Left forelimb (tissue), 1 donor: ENCODE measurements at regions not wholly inside any gene's neighbourhood (a gene's known extent, or its start where the extent isn't known, plus 50 kb on each side); places are given as distances from the start of the nearest gene placed in this dataset.
"Not testable (repeated sequence)": the region's sequence is repeated elsewhere in the genome, so short reads cannot be mapped to it uniquely, and the experiment has no call there.

Experiments used
- DNase-seq: peaks from one replicate; pipeline ENCODE4 v3.0.0-alpha.2; 2018; ENCODE audit warnings: low spot score

GRCh38 chr9:6104406-6104805 lies 89.0 kb upstream of the RANBP6 start:
- DNase-seq, result not testable (repeated sequence)

GRCh38 chr9:6103911-6104310 lies 88.5 kb upstream of the RANBP6 start:
- not testable (repeated sequence) for DNase-seq

- not testable (repeated sequence) for DNase-seq
These were observed 87.0 kb upstream of the RANBP6 start for GRCh38 chr9:6102336-6102987.

- DNase-seq, result not testable (repeated sequence)
These were observed 86.3 kb upstream of the RANBP6 start for GRCh38 chr9:6101725-6102124.

- DNase-seq, result not testable (repeated sequence)
These were observed 83.9 kb upstream of the RANBP6 start for GRCh38 chr9:6099346-6099745.

GRCh38 chr9:6098431-6098830 lies 83.0 kb upstream of the RANBP6 start:
- DNase-seq, result no peak

- DNase-seq, result no peak
These were observed 81.4 kb upstream of the RANBP6 start for GRCh38 chr9:6096821-6097220.

- DNase-seq, result no peak
These were observed 75.1 kb upstream of the RANBP6 start for GRCh38 chr9:6090277-6091210.

GRCh38 chr9:6089300-6089699 lies 73.9 kb upstream of the RANBP6 start:
- no peak for DNase-seq

- DNase-seq, result no peak
These were observed 70.7 kb upstream of the RANBP6 start for GRCh38 chr9:6086006-6086655.

- DNase-seq, result peak; percentile 91
These were observed 64.8 kb upstream of the RANBP6 start for GRCh38 chr9:6080154-6080716.

GRCh38 chr9:6079386-6079785 lies 64.0 kb upstream of the RANBP6 start:
- DNase-seq, result no peak

- DNase-seq, result no peak
These were observed 63.1 kb upstream of the RANBP6 start for GRCh38 chr9:6078382-6079105.

- no peak for DNase-seq
These were observed 61.4 kb upstream of the RANBP6 start for GRCh38 chr9:6076851-6077250.

- DNase-seq, result no peak
These were observed 58.3 kb upstream of the RANBP6 start for GRCh38 chr9:6073731-6074130.

- DNase-seq, result no peak
These were observed 57.4 kb upstream of the RANBP6 start for GRCh38 chr9:6072865-6073264.

- no peak for DNase-seq
These were observed 57.0 kb upstream of the RANBP6 start for GRCh38 chr9:6072453-6072852.

GRCh38 chr9:6068983-6069382 lies 53.6 kb upstream of the RANBP6 start:
- no peak for DNase-seq

GRCh38 chr9:6067426-6067825 lies 52.0 kb upstream of the RANBP6 start:
- DNase-seq, result no peak
